PC-9 (cell line): ENCODE measurements at regions not wholly inside any gene's neighbourhood (a gene's known extent, or its start where the extent isn't known, plus 50 kb on each side); places are given as distances from the start of the nearest gene placed in this dataset.

Experiments used
- BruUV-seq: library from RNA; stranded (reverse); fragments of 400-500 nt; replicated peaks from 2 replicates; lab custom pipeline; 2021; lab: Mats Ljungman, UMichigan
- CTCF ChIA-PET: fragments of 300-600 bp; sonication (Branson Sonifier 250); formaldehyde crosslinking; loops from one replicate; lab custom pipeline; 2022; ENCODE audit warnings: antibody characterized with exemption; lab: Charles Lee
- POLR2A ChIA-PET: fragments of 300-600 bp; sonication (Branson Sonifier 250); formaldehyde crosslinking; loops from one replicate; lab custom pipeline; 2022; ENCODE audit warnings: antibody characterized with exemption; ENCODE audit not compliant: unreplicated experiment; lab: Charles Lee
- DNase-seq, 2 experiments: peaks; one replicate each; pipeline versions ENCODE4 v3.0.0 to v3.0.0-alpha.2; 2015 to 2022; ENCODE audit warnings: mixed read lengths in 1 of 2
- H2AFZ ChIP-seq: fragments of 200-600 bp; sonication (generic); 2 replicates; pipeline ENCODE4 v1.8.1; 2017; ENCODE audit warnings: antibody characterized with exemption
- H3F3A ChIP-seq: fragments of 200-600 bp; sonication (generic); 2 replicates; pipeline ENCODE4 v1.8.1; 2017; ENCODE audit warnings: antibody characterized with exemption, mild to moderate bottlenecking, low read depth; ENCODE audit not compliant: insufficient read depth
- H3K27ac ChIP-seq: fragments of 200-600 bp; sonication (generic); 2 replicates; pipeline ENCODE4 v1.6.1; 2016; ENCODE audit warnings: mixed run types
- H3K27me3 ChIP-seq: fragments of 200-600 bp; sonication (generic); 2 replicates; pipeline ENCODE4 v1.6.1; 2016; ENCODE audit warnings: low read depth, mixed run types; ENCODE audit not compliant: insufficient read depth
- H3K36me3 ChIP-seq: fragments of 200-600 bp; sonication (generic); 2 replicates; pipeline ENCODE4 v1.6.1; 2016; ENCODE audit warnings: low read depth, mixed run types
- H3K4me1 ChIP-seq: fragments of 200-600 bp; sonication (generic); replicated peaks from 2 replicates; pipeline ENCODE4 v1.6.1; 2016; ENCODE audit warnings: mixed run types; ENCODE audit not compliant: insufficient read depth
- H3K4me2 ChIP-seq: fragments of 200-600 bp; sonication (generic); 2 replicates; pipeline ENCODE4 v1.6.1; 2017; ENCODE audit warnings: mixed run types
- H3K4me3 ChIP-seq: fragments of 200-600 bp; sonication (generic); 2 replicates; pipeline ENCODE4 v1.6.1; 2016; ENCODE audit warnings: mixed run types
- H3K79me2 ChIP-seq: fragments of 200-600 bp; sonication (generic); 2 replicates; pipeline ENCODE4 v1.6.1; 2017; ENCODE audit warnings: low read depth, mixed run types
- H3K9me2 ChIP-seq: fragments of 200-600 bp; sonication (generic); 2 replicates; pipeline ENCODE4 v1.8.1; 2017; ENCODE audit warnings: mild to moderate bottlenecking; ENCODE audit not compliant: insufficient read depth
- H3K9me3 ChIP-seq: fragments of 200-600 bp; sonication (generic); 2 replicates; pipeline ENCODE4 v1.8.1; 2016; ENCODE audit warnings: low read depth; ENCODE audit not compliant: insufficient read depth
- H4K20me1 ChIP-seq: fragments of 200-600 bp; sonication (generic); 2 replicates; pipeline ENCODE4 v1.8.1; 2017; ENCODE audit not compliant: insufficient read depth
- EZH2 ChIP-seq: fragments of 200-600 bp; sonication (generic); IDR thresholded peaks from 2 replicates; pipeline ENCODE4 v1.8.0; 2017; ENCODE audit warnings: antibody characterized with exemption, low read depth
- intact Hi-C: fragments of 100-400 bp; cut with micrococcal nuclease; formaldehyde crosslinking; loops from one replicate; pipeline ENCODE4 v1.10.0; 2022; ENCODE audit not compliant: unreplicated experiment
- TF ChIP-seq, protein P1 (sequence below): fragments of 200-600 bp; sonication (generic); conservative IDR thresholded peaks from 2 replicates; pipeline ENCODE4 v1.6.1; 2017; ENCODE audit warnings: mixed run types, antibody characterized with exemption, mild to moderate bottlenecking, moderate library complexity

DNA sequence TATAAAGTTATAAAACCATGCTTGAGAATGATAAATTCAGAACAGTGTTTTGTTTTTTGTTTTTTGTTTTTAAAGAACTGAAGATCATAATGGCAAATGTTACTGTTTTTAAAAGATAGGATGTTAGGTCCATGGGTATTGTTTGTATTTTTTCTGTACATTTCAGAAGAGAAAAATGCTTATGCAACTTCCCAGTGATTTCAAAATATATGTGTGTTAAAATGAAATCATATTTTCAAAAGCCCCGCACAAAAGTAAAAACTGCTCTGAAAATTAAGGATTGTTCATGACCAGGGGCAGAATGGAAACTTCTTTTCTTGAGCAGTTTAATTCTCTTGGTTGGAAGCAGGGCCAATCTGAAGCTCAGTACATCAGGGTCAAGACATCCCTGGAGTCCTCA lies 109.2 kb upstream of the SIRPG start:
- ChIA-PET CTCF (interaction anchor here (0.8 kb wide), 1 partner anchor 45 kb away, joined by 8 read pairs; no protein-coding TSS in a partner anchor), POLR2A (interaction anchor here (0.6 to 0.7 kb wide), 2 partner anchors 374 to 1166 kb away, joined by 3 to 7 read pairs; no protein-coding TSS in a partner anchor)
- Histone ChIP-seq H4K20me1 (no peaks in the 10 kb centered on the region), H3K79me2 (no peaks in the 10 kb centered on the region), H3K4me3 (no peak overlapping the region), H3K36me3 (no peaks in the 10 kb centered on the region), H3K9me2 (no peaks in the 10 kb centered on the region), H3K4me2 (no peak overlapping the region), H3K27me3 (no peaks in the 10 kb centered on the region), H3K9me3 (no peaks in the 10 kb centered on the region), H3K4me1 (peaks cover 17% of the 10 kb centered on the region), H2AFZ (no peak overlapping the region), H3K27ac (no peak overlapping the region), H3F3A (peaks cover 14% of the 10 kb centered on the region; the same call in 1 of the 2 replicates)
- no peak for DNase-seq
- TF ChIP-seq, protein P1, sequence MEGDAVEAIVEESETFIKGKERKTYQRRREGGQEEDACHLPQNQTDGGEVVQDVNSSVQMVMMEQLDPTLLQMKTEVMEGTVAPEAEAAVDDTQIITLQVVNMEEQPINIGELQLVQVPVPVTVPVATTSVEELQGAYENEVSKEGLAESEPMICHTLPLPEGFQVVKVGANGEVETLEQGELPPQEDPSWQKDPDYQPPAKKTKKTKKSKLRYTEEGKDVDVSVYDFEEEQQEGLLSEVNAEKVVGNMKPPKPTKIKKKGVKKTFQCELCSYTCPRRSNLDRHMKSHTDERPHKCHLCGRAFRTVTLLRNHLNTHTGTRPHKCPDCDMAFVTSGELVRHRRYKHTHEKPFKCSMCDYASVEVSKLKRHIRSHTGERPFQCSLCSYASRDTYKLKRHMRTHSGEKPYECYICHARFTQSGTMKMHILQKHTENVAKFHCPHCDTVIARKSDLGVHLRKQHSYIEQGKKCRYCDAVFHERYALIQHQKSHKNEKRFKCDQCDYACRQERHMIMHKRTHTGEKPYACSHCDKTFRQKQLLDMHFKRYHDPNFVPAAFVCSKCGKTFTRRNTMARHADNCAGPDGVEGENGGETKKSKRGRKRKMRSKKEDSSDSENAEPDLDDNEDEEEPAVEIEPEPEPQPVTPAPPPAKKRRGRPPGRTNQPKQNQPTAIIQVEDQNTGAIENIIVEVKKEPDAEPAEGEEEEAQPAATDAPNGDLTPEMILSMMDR = no peak
- no peak for TF ChIP-seq EZH2
- no TSS peak for BruUV-seq
- intact Hi-C loops = loop anchor here (10.0 kb wide), 1 partner anchor 408 kb away; no protein-coding TSS in a partner anchor

DNA sequence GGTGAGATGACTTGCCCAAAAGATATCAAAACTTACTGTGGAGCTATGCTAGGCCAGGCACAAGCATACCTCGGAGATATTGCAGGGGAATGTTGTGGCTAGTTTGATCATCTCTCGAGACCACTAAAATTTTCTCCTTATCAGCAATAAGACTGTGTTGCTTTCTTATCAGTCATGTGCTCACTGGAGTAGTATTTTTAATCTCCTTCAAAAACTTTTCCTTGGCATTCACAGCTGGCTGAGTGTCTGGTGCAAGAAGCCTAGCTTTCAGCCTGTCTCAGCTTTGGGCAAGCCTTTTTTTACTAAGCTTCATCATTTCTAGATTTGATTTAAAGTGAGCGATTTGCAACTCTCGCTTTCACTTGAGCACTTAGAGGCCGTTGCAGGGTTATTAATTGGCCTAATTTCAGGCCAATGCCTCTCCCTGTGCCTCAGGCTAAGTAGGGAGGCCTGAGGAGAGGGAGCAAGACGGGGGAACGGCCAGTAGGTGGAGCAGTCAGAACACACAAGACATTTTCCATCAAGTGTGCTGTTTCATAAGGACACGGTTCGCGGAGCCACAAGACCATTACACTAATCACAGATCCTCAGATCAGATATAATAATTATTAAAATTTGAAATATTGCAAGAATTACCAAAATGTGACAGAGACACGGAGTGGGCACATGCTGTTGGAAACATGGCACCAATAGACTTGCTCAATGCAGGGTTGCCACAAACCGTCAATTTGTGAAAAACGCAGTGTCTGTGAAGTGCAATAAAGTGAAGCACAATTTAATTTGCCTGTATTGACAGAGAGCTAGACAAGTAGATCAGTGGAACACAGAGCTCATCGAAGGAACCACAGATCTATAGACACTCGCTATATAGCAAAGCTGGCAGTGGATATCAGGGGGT lies 106.8 kb upstream of the SIRPG start:
- BruUV-seq = no TSS peak
- no peaks in the 10 kb centered on the region for H3K36me3 ChIP-seq
- no peaks in the 10 kb centered on the region for H3K79me2 ChIP-seq
- H3K4me3 ChIP-seq = no peak overlapping the region
- no peaks in the 10 kb centered on the region for H4K20me1 ChIP-seq
- H3K4me2 ChIP-seq = peak overlapping the region; percentile 31; the same call in 1 of the 2 replicates
- DNase-seq = peak; percentile 62 to 76
- H2AFZ ChIP-seq = no peak overlapping the region
- H3K27me3 ChIP-seq = no peaks in the 10 kb centered on the region
- no peak overlapping the region for H3K27ac ChIP-seq
- ChIA-PET POLR2A (interaction anchor here (0.6 to 0.7 kb wide), 3 partner anchors 111 to 744 kb away, joined by 4 to 31 read pairs (median 12); no protein-coding TSS in a partner anchor), CTCF (interaction anchor here (0.5 to 2.2 kb wide), 8 partner anchors 12 to 407 kb away, joined by 3 to 16 read pairs (median 4); no protein-coding TSS in a partner anchor)
- no peaks in the 10 kb centered on the region for H3K9me2 ChIP-seq
- H3K4me1 ChIP-seq = peaks cover 40% of the 10 kb centered on the region
- no peak for TF ChIP-seq EZH2
- TF ChIP-seq, protein P1 = peak; percentile 86
- intact Hi-C loops = loop anchor here (1.0 to 10.0 kb wide), 4 partner anchors 12 to 410 kb away; no protein-coding TSS in a partner anchor
- peaks cover 19% of the 10 kb centered on the region; the same call in 1 of the 2 replicates for H3F3A ChIP-seq
- no peaks in the 10 kb centered on the region; the same call in 1 of the 2 replicates for H3K9me3 ChIP-seq

DNA sequence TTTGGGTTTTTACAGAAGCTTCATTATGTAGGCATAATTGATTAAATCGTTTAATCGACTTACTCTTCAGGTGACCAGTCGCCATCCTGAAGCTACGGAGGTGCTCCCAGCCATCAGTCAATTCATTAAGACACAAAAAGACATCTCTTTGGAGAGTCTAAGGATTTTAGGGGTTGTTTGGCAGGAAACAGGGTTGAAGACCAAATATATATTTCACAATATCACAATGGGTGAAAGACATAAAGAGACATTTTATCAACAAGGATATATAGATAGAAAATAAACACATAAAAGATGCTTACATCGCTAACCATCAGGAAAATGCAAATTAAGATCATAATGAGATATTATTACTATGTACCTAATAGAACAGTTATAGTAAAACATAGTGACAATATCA lies 104.0 kb upstream of the SIRPG start:
- intact Hi-C loops = loop anchor here (10.0 kb wide), 1 partner anchor 413 kb away; no protein-coding TSS in a partner anchor

More for the DNA sequence above, 104.0 kb upstream of the SIRPG start:
- no peaks in the 10 kb centered on the region for H3K27me3 ChIP-seq
- no peaks in the 10 kb centered on the region for H4K20me1 ChIP-seq
- no peaks in the 10 kb centered on the region; the same call in 1 of the 2 replicates for H3K9me3 ChIP-seq
- POLR2A ChIA-PET = interaction anchor here (0.7 kb wide), 1 partner anchor 65 kb away, joined by 7 read pairs; no protein-coding TSS in a partner anchor
- no peak for DNase-seq
- H3K4me3 ChIP-seq = no peak overlapping the region
- no peaks in the 10 kb centered on the region for H3K79me2 ChIP-seq
- no peaks in the 10 kb centered on the region for H3K9me2 ChIP-seq
- no TSS peak for BruUV-seq
- TF ChIP-seq EZH2 = no peak
- TF ChIP-seq, protein P1 = no peak
- CTCF ChIA-PET = interaction anchor here (0.5 to 0.9 kb wide), 2 partner anchors 258 to 314 kb away, joined by 3 to 5 read pairs; no protein-coding TSS in a partner anchor
- peak overlapping the region; percentile 77 for H3K27ac ChIP-seq
- H3K4me2 ChIP-seq = peak overlapping the region; percentile 33
- peaks cover 66% of the 10 kb centered on the region for H3K4me1 ChIP-seq
- H2AFZ ChIP-seq = peak overlapping the region; percentile 30; the same call in 1 of the 2 replicates
- H3K36me3 ChIP-seq = 0 out of 2 replicates have a peak, but pooled peaks cover 3% of the 10 kb centered on the region
- peaks cover 42% of the 10 kb centered on the region for H3F3A ChIP-seq
